HepG2 (cell line): ENCODE measurements at regions not wholly inside any gene's neighbourhood (a gene's known extent, or its start where the extent isn't known, plus 50 kb on each side); places are given as distances from the start of the nearest gene placed in this dataset.

Experiments used
- ATAC-seq: fragments of 200-7000 bp; cut with Tn5 transposase; 3 replicates; pipeline ENCODE4 v1.9.1; 2020; ENCODE audit warnings: mild to moderate bottlenecking, moderate library complexity
- BruUV-seq: library from RNA; stranded (reverse); fragments of 400-500 nt; replicated peaks from 2 replicates; lab custom pipeline; 2021; lab: Mats Ljungman, UMichigan
- CTCF ChIA-PET: fragments of 300-600 bp; formaldehyde crosslinking; extraction: SDS; loops from one replicate; lab custom pipeline; 2021; ENCODE audit warnings: low total read pairs, inconsistent platforms, low intra/inter-chr PET ratio; lab: Yijun Ruan, JAX
- POLR2A ChIA-PET: fragments of 350-600 bp; sonication (Branson Sonifier 250); formaldehyde crosslinking; loops from one replicate; lab custom pipeline; 2020; ENCODE audit warnings: antibody characterized with exemption, inconsistent platforms; lab: Yijun Ruan, JAX
- DNase-seq: peaks from one replicate; pipeline ENCODE4 v3.0.0-alpha.2; 2015; ENCODE audit warnings: low spot score
- FAIRE-seq: peaks from 3 replicates; lab custom pipeline; 2011; peaks lifted over from hg19 to GRCh38; lab: Jason Lieb, UNC
- H2AFZ ChIP-seq: one replicate; pipeline ENCODE4 v1.6.1; 2011; ENCODE audit warnings: low read length, inconsistent platforms
- H3K27ac ChIP-seq: fragments of 300-600 bp; 3 replicates; pipeline ENCODE4 v1.8.0; 2011; ENCODE audit warnings: mixed run types, mild to moderate bottlenecking, mixed read lengths, low read length, inconsistent platforms; ENCODE audit not compliant: insufficient read depth; ENCODE audit errors: extremely low read length
- H3K27me3 ChIP-seq, 2 experiments: fragments of 200-600 bp in 1 of 2; 2 replicates in 1 of 2; 3 replicates in 1 of 2; pipeline versions ENCODE4 v1.6.0 to v1.8.0; 2011; ENCODE audit warnings: low read length in 2 of 2, mild to moderate bottlenecking in 2 of 2, moderate library complexity in 2 of 2, inconsistent platforms in 1 of 2; ENCODE audit not compliant: insufficient read depth in 2 of 2, control insufficient read depth in 1 of 2
- H3K36me3 ChIP-seq, 2 experiments: fragments of 200-600 bp in 1 of 2; replicated peaks in 1 of 2; 2 replicates in 1 of 2; 3 replicates in 1 of 2; pipeline versions ENCODE4 v1.5.1 to v1.8.0; 2011; ENCODE audit warnings: low read length in 2 of 2, inconsistent platforms in 1 of 2; ENCODE audit not compliant: insufficient read depth in 2 of 2, control insufficient read depth in 1 of 2
- H3K4me1 ChIP-seq: 2 replicates; pipeline ENCODE4 v1.5.1; 2012; ENCODE audit warnings: low read length, inconsistent platforms; ENCODE audit not compliant: insufficient read depth
- H3K4me2 ChIP-seq: 2 replicates; pipeline ENCODE4 v1.6.0; 2011; ENCODE audit warnings: low read depth, low read length, inconsistent platforms
- H3K4me3 ChIP-seq, 3 experiments: fragments of 200-600 bp in 1 of 3; sonication (generic), shearing (Covaris generic) in 1 of 3; replicated peaks in 1 of 3; 2 replicates each; pipeline ENCODE4 v1.5.1; 2011 to 2016; ENCODE audit warnings: low read length in 3 of 3, inconsistent platforms in 2 of 3, low read depth in 2 of 3, mild to moderate bottlenecking in 2 of 3, control low read depth in 1 of 3, mixed read lengths in 1 of 3; ENCODE audit not compliant: insufficient read depth in 1 of 3
- H3K79me2 ChIP-seq: one replicate; pipeline ENCODE4 v1.6.1; 2011; ENCODE audit warnings: low read length, inconsistent platforms; ENCODE audit not compliant: insufficient read depth
- H3K9ac ChIP-seq: 2 replicates; pipeline ENCODE4 v1.6.0; 2011; ENCODE audit warnings: mild to moderate bottlenecking, low read depth, low read length, inconsistent platforms; ENCODE audit not compliant: insufficient read depth
- H3K9me3 ChIP-seq: 2 replicates; pipeline ENCODE4 v1.5.1; 2012; ENCODE audit warnings: mild to moderate bottlenecking, low read length
- H4K20me1 ChIP-seq: 2 replicates; pipeline ENCODE4 v1.6.0; 2011; ENCODE audit warnings: inconsistent platforms, mild to moderate bottlenecking, low read length, moderate library complexity; ENCODE audit not compliant: insufficient read depth
- NFYB ChIP-seq: sonication (generic); formaldehyde crosslinking; IDR thresholded peaks from 2 replicates; pipeline ENCODE4 v1.4.0; 2020; ENCODE audit warnings: missing genetic modification reagents
- WGBS: methylation state at CpG from one replicate; pipeline ENCODE4 v1.1.6; 2017; ENCODE audit warnings: low lambda C conversion rate; 5-methylcytosine and 5-hydroxymethylcytosine counted together
- in situ Hi-C: cut with HindIII; loops from 2 replicates; pipeline ENCODE4 v1.10.0; 2017; ENCODE audit warnings: low pct_unique_long_range_greater_than_20kb; ENCODE audit not compliant: extremely low pct_ligation_motif_present
- intact Hi-C: fragments of 100-400 bp; cut with micrococcal nuclease; formaldehyde crosslinking; loops from one replicate; pipeline ENCODE4 v1.10.0; 2022; ENCODE audit not compliant: unreplicated experiment
- TF ChIP-seq, protein P1 (sequence below), 2 experiments: sonication (generic) in 1 of 2; formaldehyde crosslinking in 1 of 2; IDR thresholded peaks; 2 replicates each; pipeline versions ENCODE4 v1.6.1 to v1.9.0; 2014 to 2022; ENCODE audit warnings: antibody characterized with exemption in 1 of 2, borderline replicate concordance in 1 of 2, inconsistent platforms in 1 of 2, low read depth in 1 of 2, missing genetic modification reagents in 1 of 2

DNA sequence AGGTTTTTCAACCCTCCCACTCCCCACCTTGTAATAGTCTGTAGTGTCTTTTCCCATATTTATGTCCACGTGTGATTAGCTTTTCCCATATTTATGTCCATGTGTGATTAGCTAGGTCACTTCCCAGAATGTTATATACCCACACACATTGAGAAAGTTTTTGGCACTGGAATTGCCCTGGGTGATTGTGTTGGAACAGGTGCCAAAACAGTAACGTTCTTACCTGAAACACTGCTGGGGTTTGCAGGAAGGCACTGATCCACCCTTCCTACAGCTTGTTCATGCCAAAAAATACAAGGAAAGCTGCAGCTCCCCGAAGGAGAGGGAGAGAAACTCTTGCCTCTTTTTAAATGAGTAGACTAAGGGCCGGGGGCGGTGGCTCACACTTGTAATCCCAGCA lies 68.0 kb upstream of the CXADR start (continued):
- TF ChIP-seq, protein P1, sequence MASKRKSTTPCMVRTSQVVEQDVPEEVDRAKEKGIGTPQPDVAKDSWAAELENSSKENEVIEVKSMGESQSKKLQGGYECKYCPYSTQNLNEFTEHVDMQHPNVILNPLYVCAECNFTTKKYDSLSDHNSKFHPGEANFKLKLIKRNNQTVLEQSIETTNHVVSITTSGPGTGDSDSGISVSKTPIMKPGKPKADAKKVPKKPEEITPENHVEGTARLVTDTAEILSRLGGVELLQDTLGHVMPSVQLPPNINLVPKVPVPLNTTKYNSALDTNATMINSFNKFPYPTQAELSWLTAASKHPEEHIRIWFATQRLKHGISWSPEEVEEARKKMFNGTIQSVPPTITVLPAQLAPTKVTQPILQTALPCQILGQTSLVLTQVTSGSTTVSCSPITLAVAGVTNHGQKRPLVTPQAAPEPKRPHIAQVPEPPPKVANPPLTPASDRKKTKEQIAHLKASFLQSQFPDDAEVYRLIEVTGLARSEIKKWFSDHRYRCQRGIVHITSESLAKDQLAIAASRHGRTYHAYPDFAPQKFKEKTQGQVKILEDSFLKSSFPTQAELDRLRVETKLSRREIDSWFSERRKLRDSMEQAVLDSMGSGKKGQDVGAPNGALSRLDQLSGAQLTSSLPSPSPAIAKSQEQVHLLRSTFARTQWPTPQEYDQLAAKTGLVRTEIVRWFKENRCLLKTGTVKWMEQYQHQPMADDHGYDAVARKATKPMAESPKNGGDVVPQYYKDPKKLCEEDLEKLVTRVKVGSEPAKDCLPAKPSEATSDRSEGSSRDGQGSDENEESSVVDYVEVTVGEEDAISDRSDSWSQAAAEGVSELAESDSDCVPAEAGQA (IDR thresholded peaks at IDR 0.05; ENCODE audit: low read depth) = no peak
- TF ChIP-seq, protein P1 (CRISPR knock-in tag; IDR thresholded peaks at IDR 0.05; ENCODE audit: borderline replicate concordance) = no peak

GRCh38 chr21:17446737-17447136 lies 66.1 kb upstream of the CXADR start:
- Histone ChIP-seq H3K27me3 (no peaks in the 10 kb centered on the region), H4K20me1 (no peaks in the 10 kb centered on the region), H3K79me2 (no peaks in the 10 kb centered on the region), H3K4me2 (no peak overlapping the region), H3K36me3 (no peaks in the 10 kb centered on the region), H3K27ac (no peak overlapping the region), H3K9me3 (no peaks in the 10 kb centered on the region), H3K4me3 (no peak overlapping the region), H3K4me1 (peaks cover 36% of the 10 kb centered on the region), H3K9ac (no peak overlapping the region)
- ATAC-seq = no peak
- DNase-seq = no peak
- 70% methylated on average over 3 of the region's 3 CpGs for WGBS
- ChIA-PET CTCF (no interaction called here), POLR2A (interaction anchor here (1.4 kb wide), 1 partner anchor 25 kb away, joined by 3 read pairs; no protein-coding TSS in a partner anchor)
- in situ Hi-C loops = no loop called here
- BruUV-seq = no TSS peak
- no peak for TF ChIP-seq NFYB (CRISPR knock-in tag)
- TF ChIP-seq, all 625 proteins: peak for 0
- intact Hi-C loops = no loop called here
- no peak overlapping the region for H2AFZ ChIP-seq
- FAIRE-seq = no peak
